Non-pigmented ciliary epithelial cell (primary cell): ENCODE measurements at regions not wholly inside any gene's neighbourhood (a gene's known extent, or its start where the extent isn't known, plus 50 kb on each side); places are given as distances from the start of the nearest gene placed in this dataset.
"Not testable (repeated sequence)": the region's sequence is repeated elsewhere in the genome, so short reads cannot be mapped to it uniquely, and the experiment has no call there.

Experiments used
- DNase-seq: peaks from one replicate; pipeline ENCODE4 v3.0.0-alpha.2; 2010; ENCODE audit warnings: low read depth

- no peak for DNase-seq
Measured at GRCh38 chr22:23500508-23501260, 79.4 kb downstream of the IGLL1 start.

GRCh38 chr22:23499845-23500500 lies 80.1 kb downstream of the IGLL1 start:
- DNase-seq: no peak

- no peak for DNase-seq
Measured at GRCh38 chr22:23498811-23499798, 81.0 kb downstream of the IGLL1 start.

- not testable (repeated sequence) for DNase-seq
Measured at GRCh38 chr22:23497889-23498288, 82.2 kb downstream of the IGLL1 start.

- no peak for DNase-seq
Measured at GRCh38 chr22:23497016-23497885, 82.8 kb downstream of the IGLL1 start.

GRCh38 chr22:23496445-23496833 lies 83.7 kb downstream of the IGLL1 start:
- DNase-seq: no peak

GRCh38 chr22:23495614-23496444 lies 84.3 kb downstream of the IGLL1 start:
- no peak for DNase-seq

- DNase-seq: no peak
Measured at GRCh38 chr22:23494930-23495266, 85.2 kb downstream of the IGLL1 start.

- DNase-seq: no peak
Measured at GRCh38 chr22:23485490-23485889, 94.6 kb downstream of the IGLL1 start.

- no peak for DNase-seq
Measured at GRCh38 chr22:23484651-23485050, 95.4 kb downstream of the IGLL1 start.

- no peak for DNase-seq
Measured at GRCh38 chr22:23481369-23481768, 98.7 kb downstream of the IGLL1 start.

GRCh38 chr22:23478175-23478574 lies 101.9 kb downstream of the IGLL1 start:
- DNase-seq: no peak

- not testable (repeated sequence) for DNase-seq
Measured at GRCh38 chr22:23474531-23474930, 105.6 kb downstream of the IGLL1 start.

- no peak for DNase-seq
Measured at GRCh38 chr22:23473901-23474300, 106.2 kb downstream of the IGLL1 start.

- DNase-seq: not testable (repeated sequence)
Measured at GRCh38 chr22:23472376-23472775, 107.7 kb downstream of the IGLL1 start.

- DNase-seq: no peak
Measured at GRCh38 chr22:23471698-23472097, 108.4 kb downstream of the IGLL1 start.

GRCh38 chr22:23470811-23471389 lies 109.2 kb downstream of the IGLL1 start:
- no peak for DNase-seq

GRCh38 chr22:23467721-23468294 lies 112.3 kb downstream of the IGLL1 start:
- no peak for DNase-seq

- DNase-seq: no peak
Measured at GRCh38 chr22:23466351-23466750, 113.7 kb downstream of the IGLL1 start.

GRCh38 chr22:23464796-23465195 lies 115.3 kb downstream of the IGLL1 start:
- not testable (repeated sequence) for DNase-seq
